GM18520 (cell line): ENCODE measurements at regions not wholly inside any gene's neighbourhood (a gene's known extent, or its start where the extent isn't known, plus 50 kb on each side); places are given as distances from the start of the nearest gene placed in this dataset.

Experiments
- ATAC-seq: cut with Tn5 transposase; IDR thresholded peaks from one replicate; pipeline ENCODE4 v1.9.1; 2021; ENCODE audit not compliant: unreplicated experiment

GRCh38 chr9:81393985-81394811 lies 295.1 kb downstream of the TLE1 start:
- ATAC-seq: no peak

GRCh38 chr9:81391457-81391825 lies 297.9 kb downstream of the TLE1 start:
- no peak for ATAC-seq

- no peak for ATAC-seq
Observed at GRCh38 chr9:81390792-81391456, 298.4 kb downstream of the TLE1 start.

- ATAC-seq: no peak
Observed at GRCh38 chr9:81389569-81389993, 299.8 kb downstream of the TLE1 start.

- no peak for ATAC-seq
Observed at GRCh38 chr9:81388831-81389230, 300.5 kb downstream of the TLE1 start.

GRCh38 chr9:81387360-81388106 lies 301.8 kb downstream of the TLE1 start:
- ATAC-seq: no peak

GRCh38 chr9:81384911-81385310 lies 304.4 kb downstream of the TLE1 start:
- ATAC-seq: no peak

- no peak for ATAC-seq
Observed at GRCh38 chr9:81382281-81382680, 307.1 kb downstream of the TLE1 start.

GRCh38 chr9:81381694-81382093 lies 307.7 kb downstream of the TLE1 start:
- ATAC-seq: no peak

- ATAC-seq: no peak
Observed at GRCh38 chr9:81380504-81381359, 308.6 kb downstream of the TLE1 start.

GRCh38 chr9:81379655-81380054 lies 309.7 kb downstream of the TLE1 start:
- no peak for ATAC-seq

GRCh38 chr9:81377921-81378320 lies 311.4 kb downstream of the TLE1 start:
- no peak for ATAC-seq

- ATAC-seq: no peak
Observed at GRCh38 chr9:81377320-81377719, 312.0 kb downstream of the TLE1 start.

- no peak for ATAC-seq
Observed at GRCh38 chr9:81375187-81376100, 313.9 kb downstream of the TLE1 start.

- no peak for ATAC-seq
Observed at GRCh38 chr9:81374459-81375186, 314.7 kb downstream of the TLE1 start.

- no peak for ATAC-seq
Observed at GRCh38 chr9:81373294-81373693, 316.1 kb downstream of the TLE1 start.

- ATAC-seq: no peak
Observed at GRCh38 chr9:81372628-81373191, 316.6 kb downstream of the TLE1 start.

- ATAC-seq: no peak
Observed at GRCh38 chr9:81371824-81372223, 317.5 kb downstream of the TLE1 start.

GRCh38 chr9:81370650-81371049 lies 318.7 kb downstream of the TLE1 start:
- ATAC-seq: no peak
